Liver (tissue), 8 donors: ENCODE measurements at regions not wholly inside any gene's neighbourhood (a gene's known extent, or its start where the extent isn't known, plus 50 kb on each side); places are given as distances from the start of the nearest gene placed in this dataset.

ENCODE experiments used
- DNase-seq: peaks from one replicate; pipeline ENCODE4 v3.0.0-alpha.2; 2017; ENCODE audit warnings: low spot score
- H3K27ac ChIP-seq, 2 donors: one replicate each; pipeline ENCODE4 v1.7.0; 2013; ENCODE audit warnings: inconsistent platforms in 2 of 2, low read length in 2 of 2, control low read depth in 1 of 2, low read depth in 1 of 2, mild to moderate bottlenecking in 1 of 2
- H3K27me3 ChIP-seq, 4 donors: one replicate each; pipeline versions ENCODE4 v1.6.1 to v1.7.0; 2013; ENCODE audit warnings: low read length in 3 of 4, inconsistent platforms in 1 of 4, mild to moderate bottlenecking in 1 of 4, moderate library complexity in 1 of 4; ENCODE audit not compliant: control insufficient read depth in 4 of 4, insufficient read depth in 4 of 4
- H3K36me3 ChIP-seq, 4 donors: one replicate each; pipeline versions ENCODE4 v1.6.1 to v1.7.0; 2013; ENCODE audit warnings: low read length in 3 of 4, mild to moderate bottlenecking in 3 of 4, low read depth in 1 of 4, moderate library complexity in 1 of 4; ENCODE audit not compliant: control insufficient read depth in 4 of 4, insufficient read depth in 3 of 4
- H3K4me1 ChIP-seq, 4 donors: one replicate each; pipeline versions ENCODE4 v1.6.1 to v1.7.0; 2013; ENCODE audit warnings: low read length in 3 of 4, mild to moderate bottlenecking in 3 of 4, moderate library complexity in 1 of 4; ENCODE audit not compliant: control insufficient read depth in 4 of 4, insufficient read depth in 4 of 4
- H3K4me3 ChIP-seq, 3 donors: one replicate each; pipeline versions ENCODE4 v1.6.1 to v1.7.0; 2013; ENCODE audit warnings: low read length in 3 of 3, control low read depth in 1 of 3, low read depth in 1 of 3, mild to moderate bottlenecking in 1 of 3
- H3K9ac ChIP-seq, 2 donors: one replicate each; pipeline ENCODE4 v1.7.0; 2013; ENCODE audit warnings: low read length in 2 of 2, mild to moderate bottlenecking in 2 of 2, moderate library complexity in 2 of 2, control low read depth in 1 of 2, low read depth in 1 of 2
- H3K9me3 ChIP-seq, 4 donors: one replicate each; pipeline versions ENCODE4 v1.6.1 to v1.7.0; 2013; ENCODE audit warnings: low read length in 3 of 4; ENCODE audit not compliant: control insufficient read depth in 4 of 4
- CTCF ChIP-seq: fragments of 150-350 bp; IDR thresholded peaks from 2 replicates; pipeline ENCODE4 v1.5.1; 2017; ENCODE audit warnings: improper control_type of control experiment, low read depth, low read length; ENCODE audit not compliant: missing input control
- EGR1 ChIP-seq, 2 donors: IDR thresholded peaks; 2 replicates each; pipeline ENCODE4 v1.6.1; 2016 to 2018; ENCODE audit warnings: antibody characterized with exemption in 2 of 2, low read depth in 2 of 2
- FOXA1 ChIP-seq: IDR thresholded peaks from 2 replicates; pipeline ENCODE4 v1.6.1; 2016; ENCODE audit warnings: antibody characterized with exemption
- FOXA2 ChIP-seq: IDR thresholded peaks from 2 replicates; pipeline ENCODE4 v1.6.1; 2016; ENCODE audit warnings: antibody characterized with exemption
- GABPA ChIP-seq, 2 donors: IDR thresholded peaks in 1 of 2; conservative IDR thresholded peaks in 1 of 2; 2 replicates each; pipeline ENCODE4 v1.6.1; 2016; ENCODE audit warnings: antibody characterized with exemption in 2 of 2, mild to moderate bottlenecking in 1 of 2, moderate library complexity in 1 of 2
- HNF4A ChIP-seq, 2 donors: conservative IDR thresholded peaks; 2 replicates each; pipeline ENCODE4 v1.6.1; 2016; ENCODE audit warnings: antibody characterized with exemption in 2 of 2, mild to moderate bottlenecking in 2 of 2
- HNF4G ChIP-seq: IDR thresholded peaks from 2 replicates; pipeline ENCODE4 v1.6.1; 2016; ENCODE audit warnings: antibody characterized with exemption
- JUND ChIP-seq, 2 donors: IDR thresholded peaks; 2 replicates each; pipeline ENCODE4 v1.6.1; 2016; ENCODE audit warnings: antibody characterized with exemption in 2 of 2
- NR2F2 ChIP-seq: IDR thresholded peaks from 2 replicates; pipeline ENCODE4 v1.6.1; 2016; ENCODE audit warnings: antibody characterized with exemption
- RAD21 ChIP-seq, 2 donors: IDR thresholded peaks; 2 replicates each; pipeline ENCODE4 v1.6.1; 2016; ENCODE audit warnings: antibody characterized with exemption in 2 of 2, mild to moderate bottlenecking in 2 of 2
- RXRA ChIP-seq, 2 donors: IDR thresholded peaks; 2 replicates each; pipeline ENCODE4 v1.6.1; 2017 to 2018; ENCODE audit warnings: antibody characterized with exemption in 2 of 2, mild to moderate bottlenecking in 1 of 2
- SP1 ChIP-seq: IDR thresholded peaks from 2 replicates; pipeline ENCODE4 v1.6.1; 2018; ENCODE audit warnings: antibody characterized with exemption, mild to moderate bottlenecking
- TAF1 ChIP-seq: conservative IDR thresholded peaks from 2 replicates; pipeline ENCODE4 v1.6.1; 2016; ENCODE audit warnings: antibody characterized with exemption, mild to moderate bottlenecking
- YY1 ChIP-seq: IDR thresholded peaks from 2 replicates; pipeline ENCODE4 v1.6.1; 2016; ENCODE audit warnings: antibody characterized with exemption, mild to moderate bottlenecking
- WGBS: extraction: QIAGEN DNeasy Blood & Tissue Kit; methylation state at CpG from one replicate; pipeline ENCODE4 v1.1.7; 2013; 5-methylcytosine and 5-hydroxymethylcytosine counted together
- TF ChIP-seq, protein P1 (sequence below): IDR thresholded peaks from 2 replicates; pipeline ENCODE4 v1.6.1; 2016; ENCODE audit warnings: antibody characterized with exemption
- TF ChIP-seq, protein P2 (sequence below): IDR thresholded peaks from 2 replicates; pipeline ENCODE4 v1.6.1; 2016; ENCODE audit warnings: antibody characterized with exemption
- TF ChIP-seq, protein P3 (sequence below): IDR thresholded peaks from 2 replicates; pipeline ENCODE4 v1.6.1; 2016; ENCODE audit warnings: antibody characterized with exemption, mild to moderate bottlenecking
- TF ChIP-seq, protein P4 (sequence below): IDR thresholded peaks from 2 replicates; pipeline ENCODE4 v1.6.1; 2016; ENCODE audit warnings: antibody characterized with exemption
- donor health status: healthy.
- donor health status: healthy.
- donor health status: healthy.
- donor health status: healthy.
- donor health status: healthy.

DNA sequence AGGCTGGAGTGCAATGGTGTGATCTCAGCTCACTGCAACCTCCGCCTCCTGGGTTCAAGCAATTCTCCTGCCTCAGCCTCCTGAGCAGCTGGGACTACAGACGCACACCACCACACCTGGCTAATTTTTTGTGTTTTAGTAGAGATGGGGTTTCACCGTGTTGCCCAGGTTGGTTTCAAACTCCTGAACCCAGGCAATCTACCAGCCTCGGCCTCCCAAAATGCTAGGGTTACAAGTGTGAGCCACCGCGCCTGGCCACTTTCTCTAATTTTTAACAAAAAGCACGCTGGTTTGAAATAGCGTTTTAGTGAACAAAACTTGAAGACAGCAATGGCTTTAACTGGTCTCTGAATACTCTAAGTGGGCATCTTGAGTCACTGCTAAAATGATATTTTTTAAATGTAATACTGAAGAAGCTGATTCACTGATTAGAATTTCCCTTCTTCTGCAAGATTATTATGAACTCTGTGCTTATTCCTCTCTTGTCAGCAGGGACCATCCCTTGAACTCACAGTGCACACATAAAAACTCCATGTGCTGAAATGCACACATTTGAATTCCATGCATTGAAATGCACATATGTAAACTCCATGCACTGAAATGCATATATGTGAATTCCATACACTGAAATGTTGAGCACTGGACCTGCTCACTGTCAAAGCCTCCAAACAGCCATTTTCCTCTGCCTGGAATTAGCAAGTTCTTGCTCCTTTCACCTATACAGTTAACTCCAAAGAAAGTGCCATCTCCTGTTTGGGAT lies 1411.5 kb upstream of the ACVR2A start:
- WGBS: 88% methylated on average over 8 of the region's 8 CpGs
- H3K9ac ChIP-seq: no peak overlapping the region
- H3K9me3 ChIP-seq: no peaks in the 10 kb centered on the region
- H3K4me1 ChIP-seq: no peaks in the 10 kb centered on the region
- no peak for TF ChIP-seq SP1
- no peak for TF ChIP-seq HNF4G
- TF ChIP-seq, protein P1, sequence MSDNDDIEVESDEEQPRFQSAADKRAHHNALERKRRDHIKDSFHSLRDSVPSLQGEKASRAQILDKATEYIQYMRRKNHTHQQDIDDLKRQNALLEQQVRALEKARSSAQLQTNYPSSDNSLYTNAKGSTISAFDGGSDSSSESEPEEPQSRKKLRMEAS: no peak
- no peak for TF ChIP-seq RAD21 (IDR thresholded peaks at IDR 0.05)
- no peak for TF ChIP-seq NR2F2
- TF ChIP-seq, protein P2, sequence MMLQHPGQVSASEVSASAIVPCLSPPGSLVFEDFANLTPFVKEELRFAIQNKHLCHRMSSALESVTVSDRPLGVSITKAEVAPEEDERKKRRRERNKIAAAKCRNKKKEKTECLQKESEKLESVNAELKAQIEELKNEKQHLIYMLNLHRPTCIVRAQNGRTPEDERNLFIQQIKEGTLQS: no peak
- no peak for TF ChIP-seq CTCF
- TF ChIP-seq EGR1 (IDR thresholded peaks at IDR 0.05; ENCODE audit: low read depth in 2 of 2): no peak
- no peak for TF ChIP-seq FOXA2
- TF ChIP-seq YY1: no peak
- TF ChIP-seq FOXA1: no peak
- TF ChIP-seq HNF4A (conservative IDR thresholded peaks at IDR 0.05): no peak
- no peak for TF ChIP-seq TAF1
- TF ChIP-seq, protein P3, sequence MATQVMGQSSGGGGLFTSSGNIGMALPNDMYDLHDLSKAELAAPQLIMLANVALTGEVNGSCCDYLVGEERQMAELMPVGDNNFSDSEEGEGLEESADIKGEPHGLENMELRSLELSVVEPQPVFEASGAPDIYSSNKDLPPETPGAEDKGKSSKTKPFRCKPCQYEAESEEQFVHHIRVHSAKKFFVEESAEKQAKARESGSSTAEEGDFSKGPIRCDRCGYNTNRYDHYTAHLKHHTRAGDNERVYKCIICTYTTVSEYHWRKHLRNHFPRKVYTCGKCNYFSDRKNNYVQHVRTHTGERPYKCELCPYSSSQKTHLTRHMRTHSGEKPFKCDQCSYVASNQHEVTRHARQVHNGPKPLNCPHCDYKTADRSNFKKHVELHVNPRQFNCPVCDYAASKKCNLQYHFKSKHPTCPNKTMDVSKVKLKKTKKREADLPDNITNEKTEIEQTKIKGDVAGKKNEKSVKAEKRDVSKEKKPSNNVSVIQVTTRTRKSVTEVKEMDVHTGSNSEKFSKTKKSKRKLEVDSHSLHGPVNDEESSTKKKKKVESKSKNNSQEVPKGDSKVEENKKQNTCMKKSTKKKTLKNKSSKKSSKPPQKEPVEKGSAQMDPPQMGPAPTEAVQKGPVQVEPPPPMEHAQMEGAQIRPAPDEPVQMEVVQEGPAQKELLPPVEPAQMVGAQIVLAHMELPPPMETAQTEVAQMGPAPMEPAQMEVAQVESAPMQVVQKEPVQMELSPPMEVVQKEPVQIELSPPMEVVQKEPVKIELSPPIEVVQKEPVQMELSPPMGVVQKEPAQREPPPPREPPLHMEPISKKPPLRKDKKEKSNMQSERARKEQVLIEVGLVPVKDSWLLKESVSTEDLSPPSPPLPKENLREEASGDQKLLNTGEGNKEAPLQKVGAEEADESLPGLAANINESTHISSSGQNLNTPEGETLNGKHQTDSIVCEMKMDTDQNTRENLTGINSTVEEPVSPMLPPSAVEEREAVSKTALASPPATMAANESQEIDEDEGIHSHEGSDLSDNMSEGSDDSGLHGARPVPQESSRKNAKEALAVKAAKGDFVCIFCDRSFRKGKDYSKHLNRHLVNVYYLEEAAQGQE: no peak
- no peak for TF ChIP-seq RXRA (IDR thresholded peaks at IDR 0.05)
- TF ChIP-seq JUND (IDR thresholded peaks at IDR 0.05): no peak
- TF ChIP-seq, protein P4, sequence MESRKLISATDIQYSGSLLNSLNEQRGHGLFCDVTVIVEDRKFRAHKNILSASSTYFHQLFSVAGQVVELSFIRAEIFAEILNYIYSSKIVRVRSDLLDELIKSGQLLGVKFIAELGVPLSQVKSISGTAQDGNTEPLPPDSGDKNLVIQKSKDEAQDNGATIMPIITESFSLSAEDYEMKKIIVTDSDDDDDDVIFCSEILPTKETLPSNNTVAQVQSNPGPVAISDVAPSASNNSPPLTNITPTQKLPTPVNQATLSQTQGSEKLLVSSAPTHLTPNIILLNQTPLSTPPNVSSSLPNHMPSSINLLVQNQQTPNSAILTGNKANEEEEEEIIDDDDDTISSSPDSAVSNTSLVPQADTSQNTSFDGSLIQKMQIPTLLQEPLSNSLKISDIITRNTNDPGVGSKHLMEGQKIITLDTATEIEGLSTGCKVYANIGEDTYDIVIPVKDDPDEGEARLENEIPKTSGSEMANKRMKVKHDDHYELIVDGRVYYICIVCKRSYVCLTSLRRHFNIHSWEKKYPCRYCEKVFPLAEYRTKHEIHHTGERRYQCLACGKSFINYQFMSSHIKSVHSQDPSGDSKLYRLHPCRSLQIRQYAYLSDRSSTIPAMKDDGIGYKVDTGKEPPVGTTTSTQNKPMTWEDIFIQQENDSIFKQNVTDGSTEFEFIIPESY: no peak
- TF ChIP-seq GABPA (IDR thresholded peaks at IDR 0.05 in 1 of 2, conservative IDR thresholded peaks at IDR 0.05 in 1 of 2): no peak
- no peaks in the 10 kb centered on the region for H3K36me3 ChIP-seq
- H3K4me3 ChIP-seq: no peak overlapping the region
- H3K27me3 ChIP-seq: no peaks in the 10 kb centered on the region
- no peak overlapping the region for H3K27ac ChIP-seq
- no peak for DNase-seq
